ENCODE measurements at regions not wholly inside any gene's neighbourhood (a gene's known extent, or its start where the extent isn't known, plus 50 kb on each side); places are given as distances from the start of the nearest gene placed in this dataset.

GRCh38 chr3:70868561-70868960, 556.1 kb upstream of the MDFIC2 start:
- H3K4me2 ChIP-seq, result no peak overlapping the region
- no peaks in the 10 kb centered on the region for H3K9me3 ChIP-seq
- no peak for DNase-seq
- H2AFZ ChIP-seq (ENCODE audit: low read depth), result no peak overlapping the region
- no peak overlapping the region for H3K9ac ChIP-seq
- 39% methylated on average over 2 of the region's 2 CpGs for WGBS (ENCODE audit: low lambda C conversion rate)
- no peaks in the 10 kb centered on the region for H3K27me3 ChIP-seq (ENCODE audit: insufficient read depth)
- H3K27ac ChIP-seq (ENCODE audit: low read depth in 2 of 2, low read length in 1 of 2), result no peak overlapping the region
- H3K4me1 ChIP-seq (ENCODE audit: control insufficient read depth in 1 of 2, insufficient read depth in 2 of 2, low read depth in 1 of 2, low read length in 1 of 2), result no peaks in the 10 kb centered on the region
- H3K4me3 ChIP-seq (ENCODE audit: low read depth in 2 of 2, low read length in 1 of 2), result no peak overlapping the region
- H4K20me1 ChIP-seq (ENCODE audit: insufficient read depth), result no peaks in the 10 kb centered on the region
- POLR2A ChIA-PET, result no interaction called here
- no peaks in the 10 kb centered on the region for H3K79me2 ChIP-seq (ENCODE audit: insufficient read depth)
- no peaks in the 10 kb centered on the region for H3K9me2 ChIP-seq
- no peak for TF ChIP-seq ELF1 (IDR thresholded peaks at IDR 0.05)
- TF ChIP-seq EZH2phosphoT487 (IDR thresholded peaks at IDR 0.05; ENCODE audit: borderline replicate concordance, low read depth), result no peak
- TF ChIP-seq USF1 (IDR thresholded peaks at IDR 0.05; ENCODE audit: borderline replicate concordance, low read depth), result no peak
- no peak for TF ChIP-seq MEF2A (IDR thresholded peaks at IDR 0.05; ENCODE audit: borderline replicate concordance, low read depth)
- TF ChIP-seq TEAD4 (IDR thresholded peaks at IDR 0.05; ENCODE audit: borderline replicate concordance, insufficient read depth), result no peak
- TF ChIP-seq RCOR1 (IDR thresholded peaks at IDR 0.05; ENCODE audit: low read length), result no peak
- TF ChIP-seq RAD21 (IDR thresholded peaks at IDR 0.05; ENCODE audit: low read length), result no peak
- H3F3A ChIP-seq (replicated peaks; ENCODE audit: insufficient read depth), result no peaks in the 10 kb centered on the region
- no peaks in the 10 kb centered on the region for H3K36me3 ChIP-seq (replicated peaks in 1 of 2; ENCODE audit: control insufficient read depth in 1 of 2, insufficient read depth in 2 of 2, low read length in 1 of 2)
- CTCF ChIA-PET, result no interaction called here

- TF ChIP-seq, protein P1, sequence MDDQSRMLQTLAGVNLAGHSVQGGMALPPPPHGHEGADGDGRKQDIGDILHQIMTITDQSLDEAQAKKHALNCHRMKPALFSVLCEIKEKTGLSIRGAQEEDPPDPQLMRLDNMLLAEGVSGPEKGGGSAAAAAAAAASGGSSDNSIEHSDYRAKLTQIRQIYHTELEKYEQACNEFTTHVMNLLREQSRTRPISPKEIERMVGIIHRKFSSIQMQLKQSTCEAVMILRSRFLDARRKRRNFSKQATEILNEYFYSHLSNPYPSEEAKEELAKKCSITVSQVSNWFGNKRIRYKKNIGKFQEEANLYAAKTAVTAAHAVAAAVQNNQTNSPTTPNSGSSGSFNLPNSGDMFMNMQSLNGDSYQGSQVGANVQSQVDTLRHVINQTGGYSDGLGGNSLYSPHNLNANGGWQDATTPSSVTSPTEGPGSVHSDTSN (IDR thresholded peaks at IDR 0.05), result no peak
- no peak for TF ChIP-seq ZBTB33 (IDR thresholded peaks at IDR 0.05; ENCODE audit: borderline replicate concordance, low read depth)
- TF ChIP-seq NRF1 (IDR thresholded peaks at IDR 0.05; ENCODE audit: low read depth, low read length), result no peak
- TF ChIP-seq TEAD4 (IDR thresholded peaks at IDR 0.05; ENCODE audit: borderline replicate concordance, insufficient read depth), result no peak
- no peak for TF ChIP-seq GATA2 (CRISPR knock-in tag; IDR thresholded peaks at IDR 0.05)
- TF ChIP-seq GABPA (IDR thresholded peaks at IDR 0.05; ENCODE audit: low read depth), result no peak
- TF ChIP-seq SMC3 (IDR thresholded peaks at IDR 0.05; ENCODE audit: low read depth, low read length), result no peak
- TF ChIP-seq RFX5 (IDR thresholded peaks at IDR 0.05; ENCODE audit: low read length), result no peak
- POLR2A ChIA-PET, result no interaction called here
- H2AFZ ChIP-seq (ENCODE audit: low read depth), result no peak overlapping the region
- H3K9me2 ChIP-seq, result no peaks in the 10 kb centered on the region
- no peak overlapping the region for H3K4me2 ChIP-seq
- 80% methylated on average over 5 of the region's 5 CpGs for WGBS (ENCODE audit: low lambda C conversion rate)
- no peak overlapping the region for H3K27ac ChIP-seq (ENCODE audit: low read depth in 2 of 2, low read length in 1 of 2)
- H3K9me3 ChIP-seq, result no peaks in the 10 kb centered on the region
- H3K4me1 ChIP-seq (ENCODE audit: control insufficient read depth in 1 of 2, insufficient read depth in 2 of 2, low read depth in 1 of 2, low read length in 1 of 2), result peaks cover 0 to 8% of the 10 kb centered on the region in 2 experiments; a peak in 1 of 4 replicates
- peaks cover 23% of the 10 kb centered on the region for H3F3A ChIP-seq (replicated peaks; ENCODE audit: insufficient read depth)
- no peaks in the 10 kb centered on the region for H4K20me1 ChIP-seq (ENCODE audit: insufficient read depth)
- no peaks in the 10 kb centered on the region for H3K79me2 ChIP-seq (ENCODE audit: insufficient read depth)
- no peaks in the 10 kb centered on the region for H3K36me3 ChIP-seq (replicated peaks in 1 of 2; ENCODE audit: control insufficient read depth in 1 of 2, insufficient read depth in 2 of 2, low read length in 1 of 2)
- CTCF ChIA-PET, result no interaction called here
- no peak for DNase-seq
- no peaks in the 10 kb centered on the region for H3K27me3 ChIP-seq (ENCODE audit: insufficient read depth)
- no peak overlapping the region for H3K9ac ChIP-seq
- H3K4me3 ChIP-seq (ENCODE audit: low read depth in 2 of 2, low read length in 1 of 2), result no peak overlapping the region
Measured at GRCh38 chr3:70863049-70863448, 550.6 kb upstream of the MDFIC2 start.
